ENCODE measurements at regions not wholly inside any gene's neighbourhood (a gene's known extent, or its start where the extent isn't known, plus 50 kb on each side); places are given as distances from the start of the nearest gene placed in this dataset.

GRCh38 chr9:19511694-19512093 lies 102.9 kb downstream of the ACER2 start:
- H3K27ac ChIP-seq (ENCODE audit: low read depth in 1 of 2, low read length in 2 of 2) = no peak overlapping the region
- no peak overlapping the region for H2AFZ ChIP-seq (ENCODE audit: insufficient read depth, low read depth, low read length, poor library complexity, severe bottlenecking)
- no peaks in the 10 kb centered on the region for H4K20me1 ChIP-seq (ENCODE audit: insufficient read depth, low read length)
- Mint-ChIP-seq H3K4me3 (no peak overlapping the region), H3K4me1 (peaks cover 4% of the 10 kb centered on the region), H3K27me3 (ENCODE audit: low read depth in 3 of 3) (peaks cover 0 to 2% (median 1%) of the 10 kb centered on the region in 3 donors), H3K27ac (no peak overlapping the region), H3K36me3 (no peaks in the 10 kb centered on the region), H3K9me3 (no peaks in the 10 kb centered on the region)
- no peaks in the 10 kb centered on the region for H3K4me1 ChIP-seq (ENCODE audit: control insufficient read depth in 1 of 2, insufficient read depth in 2 of 2, low read length in 2 of 2)
- DNase-seq = no peak
- intact Hi-C loops (cut with micrococcal nuclease) = no loop called here
- H3K9ac ChIP-seq (ENCODE audit: insufficient read depth, low read length, poor library complexity, severe bottlenecking) = no peak overlapping the region
- H3K4me2 ChIP-seq (replicated peaks; ENCODE audit: extremely low read depth, low read length, poor library complexity, severe bottlenecking) = no peak overlapping the region
- no peaks in the 10 kb centered on the region for H3K9me3 ChIP-seq (replicated peaks in 1 of 2; ENCODE audit: control insufficient read depth in 1 of 2, insufficient read depth in 1 of 2, low read length in 2 of 2)
- no peaks in the 10 kb centered on the region for H3K79me2 ChIP-seq (ENCODE audit: insufficient read depth, low read length)
- no peak for TF ChIP-seq CTCF (IDR thresholded peaks at IDR 0.05)
- WGBS (ENCODE audit: insufficient coverage) = 100% methylated on average over 2 of the region's 3 CpGs
- no peaks in the 10 kb centered on the region for H3K36me3 ChIP-seq (replicated peaks in 1 of 2; ENCODE audit: control insufficient read depth in 1 of 2, insufficient read depth in 2 of 2, low read length in 2 of 2)
- no peaks in the 10 kb centered on the region for H3K27me3 ChIP-seq (ENCODE audit: control insufficient read depth in 2 of 2, insufficient read depth in 2 of 2, low read length in 2 of 2)
- no peak overlapping the region for H3K4me3 ChIP-seq (replicated peaks in 1 of 3; ENCODE audit: low read depth in 2 of 3, low read length in 3 of 3)

DNA sequence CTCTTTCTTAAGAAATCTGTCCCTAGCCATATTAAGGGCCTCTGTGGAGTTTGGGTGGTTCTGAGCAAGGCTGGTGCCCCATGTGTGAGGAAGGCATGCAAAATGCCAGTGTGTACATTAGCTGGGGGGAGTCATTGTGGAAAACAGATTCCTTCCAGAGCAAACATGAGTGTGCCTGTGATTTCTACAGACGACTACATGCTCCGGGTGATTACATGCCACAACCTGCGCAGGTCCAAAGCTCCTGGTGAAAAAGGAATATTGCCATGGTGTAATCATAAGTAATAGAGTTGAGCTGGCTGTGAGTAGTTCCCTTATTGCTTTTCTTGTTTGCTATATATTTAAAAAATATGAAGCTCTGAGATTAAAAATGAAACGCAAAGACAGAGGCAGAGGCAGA lies 102.1 kb downstream of the ACER2 start:
- no peaks in the 10 kb centered on the region for H4K20me1 ChIP-seq (ENCODE audit: insufficient read depth, low read length)
- Mint-ChIP-seq H3K4me1 (peaks cover 4% of the 10 kb centered on the region), H3K4me3 (no peak overlapping the region), H3K36me3 (no peaks in the 10 kb centered on the region), H3K27ac (no peak overlapping the region), H3K27me3 (ENCODE audit: low read depth in 3 of 3) (peaks cover 0 to 2% (median 0%) of the 10 kb centered on the region in 3 donors), H3K9me3 (no peaks in the 10 kb centered on the region)
- H3K9me3 ChIP-seq (replicated peaks in 1 of 2; ENCODE audit: control insufficient read depth in 1 of 2, insufficient read depth in 1 of 2, low read length in 2 of 2) = no peaks in the 10 kb centered on the region
- H3K27ac ChIP-seq (ENCODE audit: low read depth in 1 of 2, low read length in 2 of 2) = no peak overlapping the region
- WGBS (ENCODE audit: insufficient coverage) = no CpG with 5 or more reads among the region's 4 CpGs
- no peaks in the 10 kb centered on the region for H3K27me3 ChIP-seq (ENCODE audit: control insufficient read depth in 2 of 2, insufficient read depth in 2 of 2, low read length in 2 of 2)
- intact Hi-C loops (cut with micrococcal nuclease) = no loop called here
- H3K36me3 ChIP-seq (replicated peaks in 1 of 2; ENCODE audit: control insufficient read depth in 1 of 2, insufficient read depth in 2 of 2, low read length in 2 of 2) = no peaks in the 10 kb centered on the region
- H3K79me2 ChIP-seq (ENCODE audit: insufficient read depth, low read length) = no peaks in the 10 kb centered on the region
- no peak for TF ChIP-seq CTCF (IDR thresholded peaks at IDR 0.05)
- H3K4me1 ChIP-seq (ENCODE audit: control insufficient read depth in 1 of 2, insufficient read depth in 2 of 2, low read length in 2 of 2) = no peaks in the 10 kb centered on the region
- H3K9ac ChIP-seq (ENCODE audit: insufficient read depth, low read length, poor library complexity, severe bottlenecking) = no peak overlapping the region
- H3K4me2 ChIP-seq (replicated peaks; ENCODE audit: extremely low read depth, low read length, poor library complexity, severe bottlenecking) = no peak overlapping the region
- no peak for DNase-seq
- H2AFZ ChIP-seq (ENCODE audit: insufficient read depth, low read depth, low read length, poor library complexity, severe bottlenecking) = no peak overlapping the region
- no peak overlapping the region for H3K4me3 ChIP-seq (replicated peaks in 1 of 3; ENCODE audit: low read depth in 2 of 3, low read length in 3 of 3)

Data from CD14-positive monocyte (primary cell).